Erythroblast (primary cell): ENCODE measurements at regions not wholly inside any gene's neighbourhood (a gene's known extent, or its start where the extent isn't known, plus 50 kb on each side); places are given as distances from the start of the nearest gene placed in this dataset.

ENCODE experiments used
- GATA1 ChIP-seq: IDR thresholded peaks from 2 replicates; pipeline ENCODE4 v1.6.1; 2011; ENCODE audit warnings: low read depth, mild to moderate bottlenecking, control low read depth, low read length, moderate library complexity
- POLR2A ChIP-seq: IDR thresholded peaks from 2 replicates; pipeline ENCODE4 v1.6.1; 2011; ENCODE audit warnings: mild to moderate bottlenecking, low read length

DNA sequence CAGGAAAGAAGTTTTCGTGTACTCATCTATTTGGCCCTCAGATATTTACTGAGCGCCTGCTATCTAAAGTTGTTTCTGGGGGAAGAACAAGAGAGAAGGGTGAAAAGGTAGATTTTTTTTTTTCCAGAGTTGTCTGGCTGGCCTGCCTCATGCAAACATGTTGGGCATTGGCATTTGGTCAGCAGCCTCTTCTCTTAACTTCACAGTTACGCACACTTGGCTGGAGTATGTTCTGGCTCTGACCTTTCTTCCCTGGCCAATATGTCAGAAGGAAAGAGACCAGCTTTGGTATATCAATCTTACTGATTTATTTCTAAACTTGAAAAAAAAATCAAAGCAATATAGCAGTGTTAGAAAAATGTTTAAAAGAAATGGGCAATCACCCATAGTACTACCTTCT is 54.2 kb upstream of the GRAMD1B start:
- TF ChIP-seq POLR2A (no peak), GATA1 (no peak)
